ENCODE measurements at regions not wholly inside any gene's neighbourhood (a gene's known extent, or its start where the extent isn't known, plus 50 kb on each side); places are given as distances from the start of the nearest gene placed in this dataset.

- H3K9me3 ChIP-seq (replicated peaks), result no peaks in the 10 kb centered on the region
- peaks cover 14% of the 10 kb centered on the region for H3K4me1 ChIP-seq
- no peak overlapping the region for H3K27ac ChIP-seq (replicated peaks)
- no peak for DNase-seq
- TF ChIP-seq CTCF (IDR thresholded peaks at IDR 0.05; ENCODE audit: borderline replicate concordance), result no peak
- H3K4me3 ChIP-seq, result no peak overlapping the region
- H3K36me3 ChIP-seq, result no peaks in the 10 kb centered on the region
- no peaks in the 10 kb centered on the region for H3K27me3 ChIP-seq (ENCODE audit: low read depth)
- intact Hi-C loops (cut with micrococcal nuclease), result no loop called here
Observed at GRCh38 chr2:65742977-65743376, 310.6 kb upstream of the SPRED2 start.

- H3K9me3 ChIP-seq (replicated peaks), result no peaks in the 10 kb centered on the region
- H3K4me3 ChIP-seq, result no peak overlapping the region
- H3K4me1 ChIP-seq, result no peaks in the 10 kb centered on the region
- no peaks in the 10 kb centered on the region for H3K36me3 ChIP-seq
- peaks cover 12% of the 10 kb centered on the region for H3K27me3 ChIP-seq (ENCODE audit: low read depth)
- no peak for TF ChIP-seq CTCF (IDR thresholded peaks at IDR 0.05; ENCODE audit: borderline replicate concordance)
- intact Hi-C loops (cut with micrococcal nuclease), result no loop called here
- DNase-seq, result no peak
- no peak overlapping the region for H3K27ac ChIP-seq (replicated peaks)
Observed at GRCh38 chr2:65739927-65740326, 307.5 kb upstream of the SPRED2 start.

DNA sequence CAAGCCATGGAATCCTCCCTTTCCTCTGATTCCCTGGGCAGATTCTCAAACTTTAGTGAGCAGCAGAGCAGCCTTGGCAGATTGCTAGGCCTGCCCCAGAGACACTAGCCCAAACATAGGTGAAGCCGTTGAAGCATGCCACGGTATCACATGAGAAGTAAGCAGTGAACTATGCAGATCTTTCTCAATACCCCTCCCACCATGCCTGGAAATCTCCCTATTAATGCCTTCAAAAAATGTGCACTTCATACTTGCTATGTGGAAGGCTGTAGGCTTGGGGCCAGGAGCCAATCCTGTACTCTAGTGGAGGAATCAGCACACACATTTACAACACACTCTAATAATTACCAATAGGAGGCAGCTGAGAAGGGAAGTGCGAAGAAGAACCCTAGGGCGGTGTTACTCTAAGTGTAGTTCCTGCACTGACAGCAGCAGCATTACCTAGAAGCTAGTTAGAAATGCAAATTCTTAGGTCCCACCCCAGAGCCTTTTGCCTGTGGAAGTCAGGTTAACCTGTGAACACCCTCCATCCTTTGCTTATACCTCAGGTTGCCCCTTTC lies 305.1 kb upstream of the SPRED2 start:
- Histone ChIP-seq H3K9me3 (replicated peaks) (no peaks in the 10 kb centered on the region), H3K4me3 (no peak overlapping the region), H3K36me3 (no peaks in the 10 kb centered on the region), H3K27me3 (ENCODE audit: low read depth) (peaks cover 31% of the 10 kb centered on the region), H3K4me1 (no peaks in the 10 kb centered on the region), H3K27ac (replicated peaks) (no peak overlapping the region)
- intact Hi-C loops (cut with micrococcal nuclease), result no loop called here
- no peak for DNase-seq
- no peak for TF ChIP-seq CTCF (IDR thresholded peaks at IDR 0.05; ENCODE audit: borderline replicate concordance)

DNA sequence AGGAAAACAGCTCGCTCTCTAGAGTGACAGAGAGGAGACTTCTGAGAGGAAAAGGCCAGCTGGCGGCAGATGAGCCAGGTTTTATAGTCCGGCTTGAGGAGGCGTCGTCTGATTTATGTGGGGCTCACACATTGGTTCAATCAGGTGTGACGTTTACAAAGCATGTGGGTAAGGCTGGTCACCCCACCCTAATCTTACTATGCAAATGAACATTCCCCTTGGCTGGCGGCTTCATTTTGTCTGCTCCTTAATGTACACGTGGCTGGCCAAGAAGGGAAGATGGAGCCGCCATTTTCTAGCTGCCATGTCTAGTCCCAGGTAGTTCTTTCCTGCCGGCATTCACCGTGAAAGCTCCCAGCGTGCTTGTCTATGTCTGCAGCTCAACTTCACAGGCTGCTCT lies 299.1 kb upstream of the SPRED2 start:
- no peak for TF ChIP-seq CTCF (IDR thresholded peaks at IDR 0.05; ENCODE audit: borderline replicate concordance)

DNA sequence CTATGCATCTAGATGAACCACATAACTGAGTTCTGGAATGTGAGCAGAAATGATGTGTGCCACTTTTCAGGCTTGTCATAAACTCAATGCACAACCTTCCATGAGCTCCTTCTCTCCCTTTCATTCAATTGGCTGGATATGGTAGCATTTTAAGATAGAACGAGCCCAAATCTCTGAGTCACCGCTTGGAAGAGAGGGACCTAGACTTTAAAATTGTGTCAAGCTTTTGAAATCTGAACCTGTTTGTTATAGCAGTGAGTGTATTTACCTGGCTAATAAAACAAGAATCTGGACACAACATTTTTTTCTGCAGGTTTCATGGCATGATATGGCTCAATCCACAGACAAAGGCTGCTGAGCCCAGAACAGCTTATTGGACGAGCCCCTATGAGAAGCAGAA lies 297.8 kb upstream of the SPRED2 start:
- intact Hi-C loops (cut with micrococcal nuclease), result no loop called here
- DNase-seq, result no peak
- H3K4me1 ChIP-seq, result no peaks in the 10 kb centered on the region
- no peaks in the 10 kb centered on the region for H3K36me3 ChIP-seq
- no peak for TF ChIP-seq CTCF (IDR thresholded peaks at IDR 0.05; ENCODE audit: borderline replicate concordance)
- H3K4me3 ChIP-seq, result no peak overlapping the region
- H3K27ac ChIP-seq (replicated peaks), result no peak overlapping the region
- H3K9me3 ChIP-seq (replicated peaks), result peaks cover 6% of the 10 kb centered on the region
- peaks cover 27% of the 10 kb centered on the region for H3K27me3 ChIP-seq (ENCODE audit: low read depth)

More for the DNA sequence above, 299.1 kb upstream of the SPRED2 start:
- DNase-seq, result no peak
- H3K4me3 ChIP-seq, result no peak overlapping the region
- no peaks in the 10 kb centered on the region for H3K4me1 ChIP-seq
- intact Hi-C loops (cut with micrococcal nuclease), result no loop called here
- peaks cover 3% of the 10 kb centered on the region for H3K9me3 ChIP-seq (replicated peaks)
- no peaks in the 10 kb centered on the region for H3K36me3 ChIP-seq
- H3K27me3 ChIP-seq (ENCODE audit: low read depth), result peaks cover 36% of the 10 kb centered on the region
- H3K27ac ChIP-seq (replicated peaks), result no peak overlapping the region
